ENCODE measurements at regions not wholly inside any gene's neighbourhood (a gene's known extent, or its start where the extent isn't known, plus 50 kb on each side); places are given as distances from the start of the nearest gene placed in this dataset.

GRCh38 chr15:96838081-96838480 lies 507.6 kb downstream of the NR2F2 start:
- Histone ChIP-seq H3K56ac (ENCODE audit: extremely low read depth, insufficient read depth, low read length) (no peak overlapping the region), H4K20me1 (ENCODE audit: insufficient read depth, low read length) (no peaks in the 10 kb centered on the region), H3K79me1 (ENCODE audit: low read depth in 1 of 2, low read length in 2 of 2) (no peaks in the 10 kb centered on the region), H3K9ac (ENCODE audit: low read depth, low read length) (no peak overlapping the region), H3K23ac (ENCODE audit: low read depth, low read length) (no peak overlapping the region), H3K4me1 (ENCODE audit: control insufficient read depth, insufficient read depth, low read length) (no peaks in the 10 kb centered on the region), H4K8ac (ENCODE audit: low read depth in 2 of 2, low read length in 2 of 2) (no peak overlapping the region), H2BK20ac (ENCODE audit: low read depth, low read length) (no peak overlapping the region), H3K36me3 (ENCODE audit: control insufficient read depth, insufficient read depth, low read length) (no peaks in the 10 kb centered on the region), H4K91ac (ENCODE audit: insufficient read depth, low read depth, low read length) (no peak overlapping the region), H2BK5ac (ENCODE audit: low read depth, low read length, poor library complexity, severe bottlenecking) (no peak overlapping the region), H2AK9ac (replicated peaks; ENCODE audit: low read depth, low read length, poor library complexity) (no peak overlapping the region), H2BK120ac (ENCODE audit: low read depth, low read length) (no peak overlapping the region), H4K5ac (ENCODE audit: low read depth, low read length) (no peak overlapping the region), H2AFZ (replicated peaks; ENCODE audit: low read length, poor library complexity) (no peak overlapping the region), H3K27me3 (ENCODE audit: control insufficient read depth, insufficient read depth, low read length) (no peaks in the 10 kb centered on the region), H3K4me3 (ENCODE audit: insufficient read depth, low read depth, low read length) (no peak overlapping the region), H3K9me3 (ENCODE audit: control insufficient read depth, insufficient read depth, low read length) (peaks cover 13% of the 10 kb centered on the region), H3K4me2 (ENCODE audit: low read depth, low read length) (no peak overlapping the region), H3K4ac (ENCODE audit: low read depth, low read length) (no peak overlapping the region), H3K9me1 (ENCODE audit: insufficient read depth, low read length) (no peaks in the 10 kb centered on the region), H3K14ac (replicated peaks; ENCODE audit: low read depth, low read length) (no peak overlapping the region), H2AK5ac (ENCODE audit: low read depth, low read length) (no peak overlapping the region), H3K27ac (ENCODE audit: insufficient read depth, low read length) (no peak overlapping the region), H3K18ac (ENCODE audit: low read depth, low read length) (no peak overlapping the region), H2BK15ac (ENCODE audit: low read depth, low read length) (no peak overlapping the region)
- in situ Hi-C loops (cut with MboI; ENCODE audit: low sequenced_read_pairs) (no loop called here), dilution Hi-C loops (cut with HindIII; ENCODE audit: low sequenced_read_pairs, unreplicated experiment) (no loop called here), intact Hi-C loops (cut with micrococcal nuclease) (no loop called here)
- ChIA-PET POLR2A (ENCODE audit: unreplicated experiment) (no interaction called here), CTCF (no interaction called here)
- TF ChIP-seq SMC3 (IDR thresholded peaks at IDR 0.05; ENCODE audit: low read depth, low read length) (no peak), FOS (IDR thresholded peaks at IDR 0.05; ENCODE audit: low read depth, low read length) (no peak), MXI1 (IDR thresholded peaks at IDR 0.05; ENCODE audit: borderline replicate concordance, low read depth, low read length) (no peak), USF2 (IDR thresholded peaks at IDR 0.05; ENCODE audit: low read depth, low read length) (no peak), RAD21 (IDR thresholded peaks at IDR 0.05; ENCODE audit: low read length) (no peak), CEBPB (IDR thresholded peaks at IDR 0.05; ENCODE audit: low read depth, low read length) (no peak), RFX5 (IDR thresholded peaks at IDR 0.05; ENCODE audit: low read depth, low read length) (no peak), ELK1 (IDR thresholded peaks at IDR 0.05; ENCODE audit: borderline replicate concordance, low read depth, low read length) (no peak), BHLHE40 (IDR thresholded peaks at IDR 0.05; ENCODE audit: low read depth, low read length) (no peak), MAZ (IDR thresholded peaks at IDR 0.05; ENCODE audit: borderline replicate concordance, low read depth, low read length) (no peak), MAFK (IDR thresholded peaks at IDR 0.05; ENCODE audit: low read depth, low read length) (no peak), CTCF (conservative IDR thresholded peaks at IDR 0.05; ENCODE audit: low read depth, low read length) (no peak), POLR2A (IDR thresholded peaks at IDR 0.05; ENCODE audit: low read depth, low read length) (no peak), RCOR1 (IDR thresholded peaks at IDR 0.05; ENCODE audit: insufficient replicate concordance, low read length) (no peak), NFE2L2 (IDR thresholded peaks at IDR 0.05; ENCODE audit: low read depth, low read length) (no peak)
- no TSS peak for BruUV-seq (replicated peaks)
- no peak for ATAC-seq (ENCODE audit: low read depth)
- DNase-seq = no peak

All from IMR-90 (cell line).